Activated gamma-delta T cell treated with Interleukin-2 at 50 U/mL for 16 hours (primary cell): ENCODE measurements at regions not wholly inside any gene's neighbourhood (a gene's known extent, or its start where the extent isn't known, plus 50 kb on each side); places are given as distances from the start of the nearest gene placed in this dataset.
"Not testable (repeated sequence)": the region's sequence is repeated elsewhere in the genome, so short reads cannot be mapped to it uniquely, and the experiment has no call there.

Source experiments
- DNase-seq: peaks from one replicate; pipeline ENCODE4 v3.0.0-alpha.2; 2020

GRCh38 chr21:9361615-9362014 is 1159.8 kb upstream of the TPTE start:
- DNase-seq, result not testable (repeated sequence)

- DNase-seq, result peak; percentile 3
Observed at GRCh38 chr21:9362309-9362708, 1159.1 kb upstream of the TPTE start.

GRCh38 chr21:9365815-9366214 is 1155.6 kb upstream of the TPTE start:
- DNase-seq, result not testable (repeated sequence)

- DNase-seq, result not testable (repeated sequence)
Observed at GRCh38 chr21:9366578-9366977, 1154.8 kb upstream of the TPTE start.
